ENCODE measurements at regions not wholly inside any gene's neighbourhood (a gene's known extent, or its start where the extent isn't known, plus 50 kb on each side); places are given as distances from the start of the nearest gene placed in this dataset.

- DNase-seq: no peak
Measured at GRCh38 chr2:104321796-104322349, 532.0 kb upstream of the POU3F3 start.

- no peak for DNase-seq
Measured at GRCh38 chr2:104332731-104333130, 521.2 kb upstream of the POU3F3 start.

GRCh38 chr2:104337869-104338268 is 516.0 kb upstream of the POU3F3 start:
- DNase-seq: no peak

GRCh38 chr2:104340162-104340561 is 513.8 kb upstream of the POU3F3 start:
- no peak for DNase-seq

GRCh38 chr2:104340879-104341828 is 512.8 kb upstream of the POU3F3 start:
- DNase-seq: no peak

GRCh38 chr2:104344306-104344705 is 509.6 kb upstream of the POU3F3 start:
- DNase-seq: no peak

GRCh38 chr2:104344985-104345384 is 508.9 kb upstream of the POU3F3 start:
- no peak for DNase-seq

- DNase-seq: no peak
Measured at GRCh38 chr2:104358122-104358521, 495.8 kb upstream of the POU3F3 start.

- DNase-seq: no peak
Measured at GRCh38 chr2:104361414-104361813, 492.5 kb upstream of the POU3F3 start.

GRCh38 chr2:104368089-104368488 is 485.8 kb upstream of the POU3F3 start:
- no peak for DNase-seq

GRCh38 chr2:104371087-104371781 is 482.7 kb upstream of the POU3F3 start:
- no peak for DNase-seq

GRCh38 chr2:104375206-104375605 is 478.7 kb upstream of the POU3F3 start:
- DNase-seq: no peak

- peak; percentile 62 for DNase-seq
Measured at GRCh38 chr2:104378853-104379374, 475.0 kb upstream of the POU3F3 start.

GRCh38 chr2:104384961-104385360 is 469.0 kb upstream of the POU3F3 start:
- DNase-seq: no peak

- no peak for DNase-seq
Measured at GRCh38 chr2:104385743-104386142, 468.2 kb upstream of the POU3F3 start.

GRCh38 chr2:104388296-104388695 is 465.6 kb upstream of the POU3F3 start:
- no peak for DNase-seq

GRCh38 chr2:104402825-104403224 is 451.1 kb upstream of the POU3F3 start:
- DNase-seq: no peak

- no peak for DNase-seq
Measured at GRCh38 chr2:104404526-104404925, 449.4 kb upstream of the POU3F3 start.

- no peak for DNase-seq
Measured at GRCh38 chr2:104405623-104406022, 448.3 kb upstream of the POU3F3 start.

- DNase-seq: peak; percentile 3
Measured at GRCh38 chr2:104406261-104406726, 447.6 kb upstream of the POU3F3 start.

- DNase-seq: no peak
Measured at GRCh38 chr2:104407641-104408040, 446.3 kb upstream of the POU3F3 start.

- DNase-seq: no peak
Measured at GRCh38 chr2:104408266-104408665, 445.6 kb upstream of the POU3F3 start.

- no peak for DNase-seq
Measured at GRCh38 chr2:104410136-104410535, 443.8 kb upstream of the POU3F3 start.

Data from NCI-H2029 (cell line).